ENCODE measurements at regions not wholly inside any gene's neighbourhood (a gene's known extent, or its start where the extent isn't known, plus 50 kb on each side); places are given as distances from the start of the nearest gene placed in this dataset.
"Not testable (repeated sequence)": the region's sequence is repeated elsewhere in the genome, so short reads cannot be mapped to it uniquely, and the experiment has no call there.

GRCh38 chr1:68675336-68675735, 178.5 kb upstream of the DEPDC1 start:
- DNase-seq (ENCODE audit: low spot score): peak; percentile 30

GRCh38 chr1:68677684-68678351, 180.9 kb upstream of the DEPDC1 start:
- DNase-seq (ENCODE audit: low spot score): no peak

- no peak for DNase-seq (ENCODE audit: low spot score)
These were observed 199.3 kb upstream of the DEPDC1 start for GRCh38 chr1:68696221-68696620.

GRCh38 chr1:68703921-68704354, 207.1 kb upstream of the DEPDC1 start:
- DNase-seq (ENCODE audit: low spot score): no peak

GRCh38 chr1:68704800-68705443, 208.0 kb upstream of the DEPDC1 start:
- no peak for DNase-seq (ENCODE audit: low spot score)

- no peak for DNase-seq (ENCODE audit: low spot score)
These were observed 208.6 kb upstream of the DEPDC1 start for GRCh38 chr1:68705466-68705865.

- DNase-seq (ENCODE audit: low spot score): no peak
These were observed 209.9 kb upstream of the DEPDC1 start for GRCh38 chr1:68706639-68707317.

- no peak for DNase-seq (ENCODE audit: low spot score)
These were observed 220.4 kb upstream of the DEPDC1 start for GRCh38 chr1:68717330-68717729.

GRCh38 chr1:68720476-68720875, 223.6 kb upstream of the DEPDC1 start:
- no peak for DNase-seq (ENCODE audit: low spot score)

- DNase-seq (ENCODE audit: low spot score): no peak
These were observed 226.9 kb upstream of the DEPDC1 start for GRCh38 chr1:68723791-68724190.

GRCh38 chr1:68725001-68725752, 228.3 kb upstream of the DEPDC1 start:
- no peak for DNase-seq (ENCODE audit: low spot score)

GRCh38 chr1:68739486-68739885, 242.6 kb upstream of the DEPDC1 start:
- DNase-seq (ENCODE audit: low spot score): not testable (repeated sequence)

- no peak for DNase-seq (ENCODE audit: low spot score)
These were observed 248.1 kb upstream of the DEPDC1 start for GRCh38 chr1:68745011-68745410.

GRCh38 chr1:68745451-68745850, 248.6 kb upstream of the DEPDC1 start:
- DNase-seq (ENCODE audit: low spot score): no peak

- no peak for DNase-seq (ENCODE audit: low spot score)
These were observed 249.5 kb upstream of the DEPDC1 start for GRCh38 chr1:68746378-68746777.

- DNase-seq (ENCODE audit: low spot score): no peak
These were observed 254.8 kb upstream of the DEPDC1 start for GRCh38 chr1:68751723-68752122.

GRCh38 chr1:68758666-68759209, 261.9 kb upstream of the DEPDC1 start:
- DNase-seq (ENCODE audit: low spot score): no peak

GRCh38 chr1:68767941-68768340, 271.1 kb upstream of the DEPDC1 start:
- DNase-seq (ENCODE audit: low spot score): no peak

GRCh38 chr1:68770817-68771216, 273.9 kb upstream of the DEPDC1 start:
- no peak for DNase-seq (ENCODE audit: low spot score)

- no peak for DNase-seq (ENCODE audit: low spot score)
These were observed 281.0 kb upstream of the DEPDC1 start for GRCh38 chr1:68777851-68778250.

- not testable (repeated sequence) for DNase-seq (ENCODE audit: low spot score)
These were observed 283.0 kb upstream of the DEPDC1 start for GRCh38 chr1:68779841-68780240.

- DNase-seq (ENCODE audit: low spot score): no peak
These were observed 284.0 kb upstream of the DEPDC1 start for GRCh38 chr1:68780919-68781318.
